Breast epithelium (tissue), 4 donors: ENCODE measurements at regions not wholly inside any gene's neighbourhood (a gene's known extent, or its start where the extent isn't known, plus 50 kb on each side); places are given as distances from the start of the nearest gene placed in this dataset.

Source experiments
- DNase-seq, 2 donors: peaks; one replicate each; pipeline ENCODE4 v3.0.0-alpha.2; 2019; ENCODE audit warnings: low spot score in 2 of 2
- H3K27ac ChIP-seq, 2 donors: fragments of 200-600 bp; sonication (generic) in 1 of 2; one replicate each; pipeline ENCODE4 v1.5.1; 2016 to 2019; ENCODE audit warnings: mild to moderate bottlenecking in 1 of 2
- H3K27me3 ChIP-seq, 2 donors: fragments of 200-600 bp; sonication (generic) in 1 of 2; one replicate each; pipeline versions ENCODE4 v1.5.1 to v1.6.0; 2017 to 2019; ENCODE audit warnings: control low read depth in 1 of 2, mild to moderate bottlenecking in 1 of 2
- H3K36me3 ChIP-seq: fragments of 200-600 bp; one replicate; pipeline ENCODE4 v1.5.1; 2019
- H3K4me1 ChIP-seq, 2 donors: fragments of 200-600 bp; sonication (generic); one replicate each; pipeline ENCODE4 v1.5.1; 2016 to 2019; ENCODE audit warnings: control low read depth in 1 of 2
- H3K4me3 ChIP-seq, 3 donors: fragments of 200-600 bp; sonication (generic); 1 replicate in 2 of 3; 2 replicates in 1 of 3; pipeline ENCODE4 v1.5.1; 2016 to 2019; ENCODE audit warnings: mild to moderate bottlenecking in 3 of 3, moderate library complexity in 2 of 3
- H3K9me3 ChIP-seq, 2 donors: fragments of 200-600 bp; sonication (generic) in 1 of 2; one replicate each; pipeline ENCODE4 v1.5.1; 2016 to 2019; ENCODE audit warnings: control low read depth in 1 of 2
- POLR2A ChIP-seq: fragments of 450-650 bp; IDR thresholded peaks from one replicate; pipeline ENCODE4 v1.6.1; 2016; ENCODE audit warnings: antibody characterized with exemption, mild to moderate bottlenecking, moderate library complexity
- POLR2AphosphoS5 ChIP-seq, 3 donors: sonication (generic); formaldehyde crosslinking; IDR thresholded peaks; one replicate each; pipeline ENCODE4 v1.6.1; 2017; ENCODE audit warnings: antibody characterized with exemption in 3 of 3
- intact Hi-C: fragments of 100-400 bp; cut with DNase I; formaldehyde crosslinking; loops from one replicate; pipeline ENCODE4 v1.15.1; 2023; ENCODE audit warnings: low total_unique reads
- TF ChIP-seq, protein P1 (sequence below), 3 donors: fragments of 450-650 bp; IDR thresholded peaks; one replicate each; pipeline ENCODE4 v1.5.1; 2016 to 2017; ENCODE audit warnings: antibody characterized with exemption in 3 of 3, mild to moderate bottlenecking in 3 of 3, moderate library complexity in 3 of 3

DNA sequence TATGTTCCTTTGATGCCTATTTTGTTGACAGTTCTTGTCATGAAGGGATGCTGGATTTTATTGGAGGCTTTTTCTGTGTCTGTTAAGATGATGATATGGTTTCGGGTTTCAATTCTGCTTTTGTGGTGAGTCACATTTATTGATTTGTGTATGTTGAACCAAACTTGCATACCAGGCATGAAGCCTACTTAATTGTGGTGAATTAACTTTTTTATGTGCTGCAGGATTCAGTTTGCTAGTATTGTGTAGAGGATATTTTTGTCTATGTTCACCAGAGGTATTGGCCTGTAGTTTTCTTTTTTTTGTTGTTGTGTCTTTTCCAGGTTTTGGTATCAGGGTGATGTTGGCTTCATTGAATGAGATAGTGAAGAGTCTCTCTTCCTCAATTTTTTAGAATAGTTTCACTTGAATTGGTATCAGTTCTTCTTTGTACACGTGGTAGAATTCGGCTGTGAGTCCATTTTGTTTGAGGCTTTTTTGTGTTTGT lies 345.9 kb downstream of the KIF20B start:
- Histone ChIP-seq H3K36me3 (no peaks in the 10 kb centered on the region), H3K4me1 (no peaks in the 10 kb centered on the region), H3K27ac (no peak overlapping the region), H3K27me3 (no peaks in the 10 kb centered on the region), H3K4me3 (no peak overlapping the region), H3K9me3 (no peaks in the 10 kb centered on the region)
- intact Hi-C loops = no loop called here
- DNase-seq = no peak
- TF ChIP-seq, protein P1, sequence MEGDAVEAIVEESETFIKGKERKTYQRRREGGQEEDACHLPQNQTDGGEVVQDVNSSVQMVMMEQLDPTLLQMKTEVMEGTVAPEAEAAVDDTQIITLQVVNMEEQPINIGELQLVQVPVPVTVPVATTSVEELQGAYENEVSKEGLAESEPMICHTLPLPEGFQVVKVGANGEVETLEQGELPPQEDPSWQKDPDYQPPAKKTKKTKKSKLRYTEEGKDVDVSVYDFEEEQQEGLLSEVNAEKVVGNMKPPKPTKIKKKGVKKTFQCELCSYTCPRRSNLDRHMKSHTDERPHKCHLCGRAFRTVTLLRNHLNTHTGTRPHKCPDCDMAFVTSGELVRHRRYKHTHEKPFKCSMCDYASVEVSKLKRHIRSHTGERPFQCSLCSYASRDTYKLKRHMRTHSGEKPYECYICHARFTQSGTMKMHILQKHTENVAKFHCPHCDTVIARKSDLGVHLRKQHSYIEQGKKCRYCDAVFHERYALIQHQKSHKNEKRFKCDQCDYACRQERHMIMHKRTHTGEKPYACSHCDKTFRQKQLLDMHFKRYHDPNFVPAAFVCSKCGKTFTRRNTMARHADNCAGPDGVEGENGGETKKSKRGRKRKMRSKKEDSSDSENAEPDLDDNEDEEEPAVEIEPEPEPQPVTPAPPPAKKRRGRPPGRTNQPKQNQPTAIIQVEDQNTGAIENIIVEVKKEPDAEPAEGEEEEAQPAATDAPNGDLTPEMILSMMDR (IDR thresholded peaks at IDR 0.05) = no peak
- TF ChIP-seq POLR2AphosphoS5 (IDR thresholded peaks at IDR 0.05) (no peak), POLR2A (no peak)

GRCh38 chr10:90051053-90051452 lies 349.7 kb downstream of the KIF20B start:
- intact Hi-C loops = no loop called here
- TF ChIP-seq, protein P1 (IDR thresholded peaks at IDR 0.05) = no peak
- TF ChIP-seq POLR2A = no peak
- TF ChIP-seq POLR2AphosphoS5 (IDR thresholded peaks at IDR 0.05) = no peak
- Histone ChIP-seq H3K9me3 (no peaks in the 10 kb centered on the region), H3K27ac (no peak overlapping the region), H3K27me3 (no peaks in the 10 kb centered on the region), H3K36me3 (no peaks in the 10 kb centered on the region), H3K4me1 (no peaks in the 10 kb centered on the region), H3K4me3 (no peak overlapping the region)
- DNase-seq = no peak

DNA sequence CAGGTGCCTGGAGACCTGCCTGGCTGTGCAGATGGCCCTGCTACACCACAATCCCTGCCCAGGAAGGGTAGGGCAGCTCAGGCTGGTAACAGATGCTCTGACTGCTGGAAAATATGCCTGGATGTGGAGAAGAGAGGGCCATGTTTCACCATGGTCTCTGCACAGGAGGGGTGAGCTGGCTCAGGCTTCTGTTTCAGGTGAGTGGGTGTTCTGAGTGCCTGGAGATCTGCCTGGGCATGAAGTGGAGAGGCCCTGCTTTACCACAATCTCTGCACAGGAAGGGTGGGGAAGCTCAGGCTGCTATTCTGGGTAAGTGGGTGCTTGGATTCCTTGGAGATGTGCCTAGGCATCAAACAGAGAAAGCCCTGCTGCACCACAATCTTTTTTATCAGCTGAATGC lies 350.1 kb downstream of the KIF20B start:
- intact Hi-C loops = no loop called here
- Histone ChIP-seq H3K27ac (no peak overlapping the region), H3K4me1 (no peaks in the 10 kb centered on the region), H3K9me3 (no peaks in the 10 kb centered on the region), H3K4me3 (no peak overlapping the region), H3K27me3 (no peaks in the 10 kb centered on the region), H3K36me3 (no peaks in the 10 kb centered on the region)
- TF ChIP-seq POLR2A (no peak), POLR2AphosphoS5 (IDR thresholded peaks at IDR 0.05) (no peak)
- TF ChIP-seq, protein P1 (IDR thresholded peaks at IDR 0.05) = no peak
- DNase-seq = no peak

DNA sequence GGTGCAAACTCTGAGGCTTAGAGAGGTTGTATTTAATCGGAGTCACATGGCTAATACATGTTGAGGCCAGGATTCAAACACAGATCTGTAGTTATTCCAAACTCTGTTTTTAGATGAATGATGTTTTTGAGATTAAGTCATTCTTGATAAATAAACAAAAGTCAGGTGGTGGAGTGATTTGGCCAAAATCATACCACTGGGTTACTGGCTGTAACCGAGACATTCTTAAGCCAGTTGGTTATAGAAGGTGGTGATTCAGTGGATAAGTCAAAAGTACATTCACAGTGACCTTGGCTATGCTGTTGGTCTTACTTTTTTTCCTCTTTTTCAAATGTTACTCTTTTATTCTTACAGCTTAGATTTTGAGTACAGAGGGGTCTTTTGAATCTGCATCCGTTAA lies 361.4 kb downstream of the KIF20B start:
- intact Hi-C loops = no loop called here
- Histone ChIP-seq H3K36me3 (no peaks in the 10 kb centered on the region), H3K27me3 (no peaks in the 10 kb centered on the region), H3K4me1 (no peaks in the 10 kb centered on the region), H3K27ac (no peak overlapping the region), H3K4me3 (no peak overlapping the region), H3K9me3 (no peaks in the 10 kb centered on the region)
- TF ChIP-seq POLR2AphosphoS5 (IDR thresholded peaks at IDR 0.05) (no peak), POLR2A (no peak)
- TF ChIP-seq, protein P1 (IDR thresholded peaks at IDR 0.05) = no peak
- DNase-seq = no peak

DNA sequence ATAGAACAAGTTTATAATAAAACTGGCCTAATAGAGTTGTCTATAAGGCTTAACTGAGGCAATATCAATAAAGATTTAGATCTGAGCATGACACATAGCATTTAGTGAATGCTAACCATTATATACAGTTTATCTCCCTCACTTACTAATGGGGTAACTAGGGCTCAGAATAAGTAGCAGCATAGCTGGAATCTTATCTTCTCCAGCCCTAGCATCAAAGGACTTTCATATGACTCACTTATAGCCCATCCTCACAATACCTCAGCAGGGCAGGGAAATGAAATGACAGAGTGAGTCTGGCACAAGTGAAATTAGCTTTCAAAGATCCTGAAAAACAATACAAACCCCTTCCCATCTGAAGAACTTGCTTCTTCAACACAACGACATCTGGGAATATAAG lies 362.9 kb downstream of the KIF20B start:
- no peaks in the 10 kb centered on the region for H3K4me1 ChIP-seq
- no peak overlapping the region for H3K4me3 ChIP-seq
- no peak for DNase-seq
- no peak overlapping the region for H3K27ac ChIP-seq
- H3K27me3 ChIP-seq = no peaks in the 10 kb centered on the region
- no peaks in the 10 kb centered on the region for H3K36me3 ChIP-seq
- no peaks in the 10 kb centered on the region for H3K9me3 ChIP-seq
- TF ChIP-seq, protein P1 (IDR thresholded peaks at IDR 0.05) = no peak
- TF ChIP-seq POLR2A = no peak
- intact Hi-C loops = no loop called here
